ENCODE measurements at regions not wholly inside any gene's neighbourhood (a gene's known extent, or its start where the extent isn't known, plus 50 kb on each side); places are given as distances from the start of the nearest gene placed in this dataset.
"Not testable (repeated sequence)": the region's sequence is repeated elsewhere in the genome, so short reads cannot be mapped to it uniquely, and the experiment has no call there.

GRCh38 chr20:18876394-18876793 lies 62.8 kb downstream of the SCP2D1 start:
- not testable (repeated sequence) for DNase-seq

- DNase-seq, result no peak
These were observed 65.7 kb downstream of the SCP2D1 start for GRCh38 chr20:18879262-18879661.

GRCh38 chr20:18886756-18887155 lies 73.2 kb downstream of the SCP2D1 start:
- DNase-seq, result no peak

- no peak for DNase-seq
These were observed 88.6 kb downstream of the SCP2D1 start for GRCh38 chr20:18901980-18902737.

- DNase-seq, result no peak
These were observed 90.6 kb downstream of the SCP2D1 start for GRCh38 chr20:18904192-18904591.

- DNase-seq, result no peak
These were observed 91.0 kb downstream of the SCP2D1 start for GRCh38 chr20:18904624-18905023.

- no peak for DNase-seq
These were observed 92.5 kb downstream of the SCP2D1 start for GRCh38 chr20:18906046-18906445.

- DNase-seq, result no peak
These were observed 93.8 kb downstream of the SCP2D1 start for GRCh38 chr20:18907353-18907752.

- DNase-seq, result no peak
These were observed 94.5 kb downstream of the SCP2D1 start for GRCh38 chr20:18908109-18908508.

- no peak for DNase-seq
These were observed 95.7 kb downstream of the SCP2D1 start for GRCh38 chr20:18909254-18909653.

GRCh38 chr20:18913701-18914100 lies 100.1 kb downstream of the SCP2D1 start:
- no peak for DNase-seq

- DNase-seq, result no peak
These were observed 101.2 kb downstream of the SCP2D1 start for GRCh38 chr20:18914796-18915195.

GRCh38 chr20:18916886-18917750 lies 103.5 kb downstream of the SCP2D1 start:
- no peak for DNase-seq

GRCh38 chr20:18919996-18920395 lies 106.4 kb downstream of the SCP2D1 start:
- DNase-seq, result no peak

GRCh38 chr20:18921291-18921690 lies 107.7 kb downstream of the SCP2D1 start:
- no peak for DNase-seq

- no peak for DNase-seq
These were observed 108.7 kb downstream of the SCP2D1 start for GRCh38 chr20:18922251-18922650.

- no peak for DNase-seq
These were observed 109.3 kb downstream of the SCP2D1 start for GRCh38 chr20:18922898-18923297.

GRCh38 chr20:18926965-18927364 lies 113.4 kb downstream of the SCP2D1 start:
- DNase-seq, result no peak

- DNase-seq, result no peak
These were observed 115.0 kb downstream of the SCP2D1 start for GRCh38 chr20:18928626-18929025.

- DNase-seq, result no peak
These were observed 116.2 kb downstream of the SCP2D1 start for GRCh38 chr20:18929800-18930199.

GRCh38 chr20:18943542-18943941 lies 130.0 kb downstream of the SCP2D1 start:
- no peak for DNase-seq

- no peak for DNase-seq
These were observed 143.3 kb downstream of the SCP2D1 start for GRCh38 chr20:18956890-18957289.

- DNase-seq, result no peak
These were observed 143.7 kb downstream of the SCP2D1 start for GRCh38 chr20:18957328-18957727.

GRCh38 chr20:18971121-18971520 lies 157.5 kb downstream of the SCP2D1 start:
- no peak for DNase-seq
